GM21360 (cell line): ENCODE measurements at regions not wholly inside any gene's neighbourhood (a gene's known extent, or its start where the extent isn't known, plus 50 kb on each side); places are given as distances from the start of the nearest gene placed in this dataset.
"Not testable (repeated sequence)": the region's sequence is repeated elsewhere in the genome, so short reads cannot be mapped to it uniquely, and the experiment has no call there.

ENCODE experiments used
- ATAC-seq: cut with Tn5 transposase; IDR thresholded peaks from one replicate; pipeline ENCODE4 v1.9.1; 2021; ENCODE audit warnings: mild to moderate bottlenecking, moderate library complexity; ENCODE audit not compliant: unreplicated experiment

DNA sequence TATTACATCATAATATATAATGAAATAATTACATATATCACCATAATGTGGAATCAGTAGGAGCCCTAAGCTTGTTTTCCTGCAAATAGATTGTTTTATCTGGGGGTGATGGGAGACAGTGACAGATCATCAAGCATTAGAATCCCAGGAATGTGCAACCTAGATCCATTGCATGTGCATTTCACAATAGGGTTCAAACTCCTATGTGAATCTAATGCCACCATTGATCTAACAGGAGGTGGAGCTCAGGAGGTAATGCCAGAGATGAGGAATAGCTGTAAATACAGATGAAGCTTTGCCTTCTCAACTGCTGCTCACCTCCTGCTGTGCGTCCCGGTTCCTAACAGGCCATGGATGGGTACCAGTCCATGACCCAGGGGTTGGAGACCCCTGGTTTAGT lies 63.8 kb upstream of the CHORDC1 start:
- no peak for ATAC-seq

DNA sequence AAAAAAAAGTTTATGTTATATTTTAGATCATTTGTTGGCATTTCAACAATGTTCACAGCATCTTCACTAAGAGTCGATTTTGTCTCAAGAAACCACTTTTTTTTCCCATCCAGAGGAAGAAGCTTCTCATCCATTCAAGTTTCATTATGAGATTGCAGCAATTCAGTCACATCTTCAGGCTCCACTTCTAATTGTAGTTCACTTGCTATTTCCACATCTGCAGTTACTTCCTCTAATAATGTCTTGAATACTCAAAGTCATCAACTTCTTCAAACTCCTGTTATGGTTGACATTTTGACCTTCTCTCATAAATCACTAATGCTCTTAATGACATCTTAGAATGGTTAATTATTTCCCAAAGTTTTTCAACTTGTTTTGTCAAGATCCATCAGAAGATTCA lies 61.3 kb upstream of the CHORDC1 start:
- ATAC-seq = no peak

DNA sequence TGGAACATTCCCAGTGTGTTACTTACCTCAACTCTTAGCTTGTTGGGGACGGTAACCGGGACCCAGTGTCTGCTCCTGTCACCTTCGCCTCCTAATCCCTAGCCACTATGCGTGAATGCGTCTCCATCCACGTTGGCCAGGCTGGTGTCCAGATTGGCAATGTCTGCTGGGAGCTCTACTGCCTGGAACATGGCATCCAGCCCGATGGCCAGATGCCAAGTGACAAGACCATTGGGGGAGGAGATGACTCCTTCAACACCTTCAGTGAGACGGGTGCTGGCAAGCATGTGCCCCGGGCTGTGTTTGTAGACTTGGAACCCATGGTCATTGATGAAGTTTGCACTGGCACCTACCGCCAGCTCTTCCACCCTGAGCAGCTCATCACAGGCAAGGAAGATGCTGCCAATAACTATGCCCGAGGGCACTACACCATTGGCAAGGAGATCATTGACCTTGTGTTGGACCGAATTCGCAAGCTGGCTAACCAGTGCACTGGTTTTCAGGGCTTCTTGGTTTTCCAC lies 59.8 kb upstream of the CHORDC1 start:
- ATAC-seq = not testable (repeated sequence)

DNA sequence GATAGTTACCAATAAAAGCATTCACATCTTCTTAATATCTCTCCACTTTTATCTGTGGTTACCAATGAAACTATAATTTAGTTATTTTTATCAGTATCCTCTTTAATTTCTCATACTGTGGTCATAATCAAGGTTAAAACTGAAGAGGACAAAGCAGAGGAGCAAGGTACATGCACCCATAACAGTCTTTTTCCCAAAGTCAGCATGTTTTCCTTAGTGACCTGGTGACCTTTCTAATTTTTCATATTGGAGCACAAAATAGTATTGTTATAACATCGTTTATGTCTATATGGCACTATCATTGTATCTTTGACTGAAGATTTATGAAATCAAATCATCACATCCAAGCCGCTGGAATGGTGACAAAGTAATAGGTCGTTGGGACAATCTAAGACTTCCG lies 51.5 kb upstream of the CHORDC1 start:
- ATAC-seq = no peak
